Uterus (tissue), 3 donors: ENCODE measurements at regions not wholly inside any gene's neighbourhood (a gene's known extent, or its start where the extent isn't known, plus 50 kb on each side); places are given as distances from the start of the nearest gene placed in this dataset.
A peak's percentile ranks its signal among the peaks of the same experiment; 100 is the strongest.

ENCODE experiments used
- DNase-seq, 2 donors: peaks; one replicate each; pipeline ENCODE4 v3.0.0-alpha.2; 2019 to 2020
- H3K27ac ChIP-seq, 2 donors: fragments of 200-600 bp; sonication (generic); 1 replicate in 1 of 2; 2 replicates in 1 of 2; pipeline ENCODE4 v1.5.1; 2016 to 2018
- H3K27me3 ChIP-seq, 2 donors: fragments of 200-600 bp; sonication (generic); one replicate each; pipeline ENCODE4 v1.5.1; 2018 to 2019; ENCODE audit warnings: control low read depth in 1 of 2
- H3K36me3 ChIP-seq, 2 donors: fragments of 200-600 bp; sonication (generic); one replicate each; pipeline ENCODE4 v1.5.1; 2019; ENCODE audit warnings: control low read depth in 1 of 2
- H3K4me1 ChIP-seq, 2 donors: fragments of 200-600 bp; sonication (generic); one replicate each; pipeline ENCODE4 v1.5.1; 2018 to 2019; ENCODE audit warnings: control low read depth in 1 of 2
- H3K4me3 ChIP-seq, 2 donors: fragments of 200-600 bp; sonication (generic); 1 replicate in 1 of 2; 2 replicates in 1 of 2; pipeline ENCODE4 v1.5.1; 2018 to 2019; ENCODE audit warnings: mild to moderate bottlenecking in 1 of 2
- H3K9me3 ChIP-seq, 2 donors: fragments of 200-600 bp; sonication (generic); one replicate each; pipeline ENCODE4 v1.5.1; 2019; ENCODE audit warnings: control low read depth in 1 of 2
- POLR2A ChIP-seq, 2 donors: fragments of 450-650 bp; IDR thresholded peaks; one replicate each; pipeline ENCODE4 v1.6.1; 2016; ENCODE audit warnings: antibody characterized with exemption in 2 of 2, mild to moderate bottlenecking in 1 of 2, moderate library complexity in 1 of 2
- intact Hi-C: fragments of 100-400 bp; cut with DNase I; formaldehyde crosslinking; loops from one replicate; pipeline ENCODE4 v1.15.1; 2023; ENCODE audit warnings: low total_unique reads
- TF ChIP-seq, protein P1 (sequence below), 4 experiments: fragments of 200-600 bp in 2 of 4; fragments of 450-650 bp in 2 of 4; sonication (generic) in 2 of 4; IDR thresholded peaks; one replicate each; pipeline ENCODE4 v1.5.1; 2016 to 2019; ENCODE audit warnings: antibody characterized with exemption in 4 of 4, mild to moderate bottlenecking in 2 of 4, moderate library complexity in 1 of 4
- donor health status: DM: yes; HTN: yes; CAD: no.

DNA sequence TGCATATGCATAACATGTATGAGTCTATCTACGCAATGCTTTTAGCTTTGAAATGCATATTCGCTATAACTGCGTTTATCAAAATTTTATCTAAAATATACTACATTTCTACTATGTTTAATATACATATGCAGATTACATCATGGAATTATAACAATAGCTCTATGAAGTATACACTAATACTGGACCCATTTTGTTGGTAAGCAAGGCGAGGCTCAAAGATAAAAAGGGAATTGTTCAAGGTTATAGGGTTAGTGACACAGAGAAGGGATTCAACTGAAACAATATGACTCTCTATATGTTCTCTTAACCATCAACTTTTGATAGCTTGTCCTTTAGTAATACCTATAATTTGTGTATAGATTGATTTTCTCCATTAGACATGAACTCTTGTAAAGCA is 60.9 kb upstream of the SMIM36 start:
- H3K27me3 ChIP-seq, result no peaks in the 10 kb centered on the region

GRCh38 chr17:55571095-55571494 is 59.8 kb upstream of the SMIM36 start:
- TF ChIP-seq, protein P1, sequence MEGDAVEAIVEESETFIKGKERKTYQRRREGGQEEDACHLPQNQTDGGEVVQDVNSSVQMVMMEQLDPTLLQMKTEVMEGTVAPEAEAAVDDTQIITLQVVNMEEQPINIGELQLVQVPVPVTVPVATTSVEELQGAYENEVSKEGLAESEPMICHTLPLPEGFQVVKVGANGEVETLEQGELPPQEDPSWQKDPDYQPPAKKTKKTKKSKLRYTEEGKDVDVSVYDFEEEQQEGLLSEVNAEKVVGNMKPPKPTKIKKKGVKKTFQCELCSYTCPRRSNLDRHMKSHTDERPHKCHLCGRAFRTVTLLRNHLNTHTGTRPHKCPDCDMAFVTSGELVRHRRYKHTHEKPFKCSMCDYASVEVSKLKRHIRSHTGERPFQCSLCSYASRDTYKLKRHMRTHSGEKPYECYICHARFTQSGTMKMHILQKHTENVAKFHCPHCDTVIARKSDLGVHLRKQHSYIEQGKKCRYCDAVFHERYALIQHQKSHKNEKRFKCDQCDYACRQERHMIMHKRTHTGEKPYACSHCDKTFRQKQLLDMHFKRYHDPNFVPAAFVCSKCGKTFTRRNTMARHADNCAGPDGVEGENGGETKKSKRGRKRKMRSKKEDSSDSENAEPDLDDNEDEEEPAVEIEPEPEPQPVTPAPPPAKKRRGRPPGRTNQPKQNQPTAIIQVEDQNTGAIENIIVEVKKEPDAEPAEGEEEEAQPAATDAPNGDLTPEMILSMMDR (IDR thresholded peaks at IDR 0.05), result no peak
- no peak for TF ChIP-seq POLR2A (IDR thresholded peaks at IDR 0.05)
- Histone ChIP-seq H3K9me3 (no peaks in the 10 kb centered on the region), H3K27ac (no peak overlapping the region), H3K4me3 (no peak overlapping the region), H3K36me3 (no peaks in the 10 kb centered on the region), H3K4me1 (no peaks in the 10 kb centered on the region), H3K27me3 (no peaks in the 10 kb centered on the region)
- DNase-seq, result no peak
- intact Hi-C loops, result no loop called here

More for the DNA sequence above, 60.9 kb upstream of the SMIM36 start:
- no peak overlapping the region for H3K4me3 ChIP-seq
- H3K27ac ChIP-seq, result no peak overlapping the region
- no peak for DNase-seq
- TF ChIP-seq, protein P1 (IDR thresholded peaks at IDR 0.05), result no peak
- no peak for TF ChIP-seq POLR2A (IDR thresholded peaks at IDR 0.05)
- H3K9me3 ChIP-seq, result no peaks in the 10 kb centered on the region
- H3K36me3 ChIP-seq, result no peaks in the 10 kb centered on the region
- intact Hi-C loops, result no loop called here
- H3K4me1 ChIP-seq, result no peaks in the 10 kb centered on the region

DNA sequence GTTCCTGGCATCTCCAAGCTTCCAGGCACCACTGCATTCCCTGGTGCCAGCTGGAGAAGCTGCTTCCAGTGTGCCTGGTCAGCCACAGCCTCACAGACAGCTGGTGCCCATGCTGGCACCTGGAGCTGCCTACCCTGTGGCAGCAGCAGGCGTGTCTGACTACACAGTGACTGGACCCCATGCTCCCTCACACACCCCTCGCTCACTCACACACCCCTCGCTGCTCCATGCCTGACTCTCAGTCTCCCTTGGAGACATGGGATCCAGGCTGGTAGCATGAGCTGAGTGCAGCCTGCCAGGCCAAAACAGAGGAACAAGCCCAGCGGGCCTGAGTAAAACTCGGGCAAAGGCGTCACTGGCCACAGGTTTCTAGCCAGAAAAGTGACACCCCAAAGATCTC is 59.1 kb upstream of the SMIM36 start:
- H3K9me3 ChIP-seq, result no peaks in the 10 kb centered on the region
- H3K27me3 ChIP-seq, result no peaks in the 10 kb centered on the region
- no peaks in the 10 kb centered on the region for H3K36me3 ChIP-seq
- H3K27ac ChIP-seq, result no peak overlapping the region
- no peaks in the 10 kb centered on the region for H3K4me1 ChIP-seq
- intact Hi-C loops, result no loop called here
- no peak for TF ChIP-seq POLR2A (IDR thresholded peaks at IDR 0.05)
- TF ChIP-seq, protein P1 (IDR thresholded peaks at IDR 0.05), result no peak
- H3K4me3 ChIP-seq, result no peak overlapping the region
- no peak for DNase-seq

- DNase-seq, result peak; percentile 81 to 88
- H3K27ac ChIP-seq, result peak overlapping the region; percentile 59 to 82
- no peak for TF ChIP-seq POLR2A (IDR thresholded peaks at IDR 0.05)
- TF ChIP-seq, protein P1 (IDR thresholded peaks at IDR 0.05), result no peak
Measured at GRCh38 chr17:55567240-55568214, 56.3 kb upstream of the SMIM36 start.

GRCh38 chr17:55564081-55564480 is 52.8 kb upstream of the SMIM36 start:
- peak in 1 of 2 donors; percentile 34 for DNase-seq

More at GRCh38 chr17:55567240-55568214, 56.3 kb upstream of the SMIM36 start:
- no peaks in the 10 kb centered on the region for H3K9me3 ChIP-seq
- H3K36me3 ChIP-seq, result no peaks in the 10 kb centered on the region
- H3K4me3 ChIP-seq, result no peak overlapping the region
- intact Hi-C loops, result no loop called here
- no peaks in the 10 kb centered on the region for H3K4me1 ChIP-seq
- H3K27me3 ChIP-seq, result no peaks in the 10 kb centered on the region

More at GRCh38 chr17:55564081-55564480, 52.8 kb upstream of the SMIM36 start:
- TF ChIP-seq POLR2A (IDR thresholded peaks at IDR 0.05), result no peak
- TF ChIP-seq, protein P1 (IDR thresholded peaks at IDR 0.05), result no peak
- peak overlapping the region in 1 of 2 donors; percentile 19 for H3K27ac ChIP-seq
- H3K4me3 ChIP-seq, result no peak overlapping the region
- no peaks in the 10 kb centered on the region for H3K4me1 ChIP-seq
- H3K36me3 ChIP-seq, result no peaks in the 10 kb centered on the region
- no peaks in the 10 kb centered on the region for H3K9me3 ChIP-seq
- intact Hi-C loops, result no loop called here
- no peaks in the 10 kb centered on the region for H3K27me3 ChIP-seq
